ENCODE measurements at regions not wholly inside any gene's neighbourhood (a gene's known extent, or its start where the extent isn't known, plus 50 kb on each side); places are given as distances from the start of the nearest gene placed in this dataset.

DNA sequence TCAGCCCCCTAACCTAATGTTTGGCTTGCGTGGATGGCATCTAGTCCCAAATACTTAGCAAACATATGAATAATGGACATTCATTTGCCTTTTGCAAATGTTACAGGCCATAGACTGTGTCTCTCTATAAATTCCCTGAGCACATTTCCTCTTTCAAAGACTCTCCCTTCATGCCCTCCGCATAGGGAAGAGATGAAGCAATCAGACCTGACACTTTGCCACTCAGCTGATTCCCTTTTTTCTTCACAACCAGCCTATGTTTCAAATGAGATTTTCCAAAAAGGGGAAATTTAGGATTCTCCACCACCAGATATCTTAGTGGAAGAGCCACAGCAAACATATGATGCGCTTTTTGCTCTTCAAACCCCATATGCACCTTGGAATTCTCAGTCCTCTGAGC lies 453.7 kb downstream of the STK39 start:
- Histone ChIP-seq H3K9ac (ENCODE audit: control insufficient read depth, extremely low read depth, insufficient read depth, low read length) (no peak overlapping the region), H3K27me3 (ENCODE audit: control insufficient read depth, extremely low read depth, insufficient read depth, low read length) (no peaks in the 10 kb centered on the region), H3K36me3 (ENCODE audit: control insufficient read depth in 2 of 2, extremely low read depth in 1 of 2, insufficient read depth in 2 of 2, low read length in 2 of 2) (no peaks in the 10 kb centered on the region), H3K9me1 (ENCODE audit: control insufficient read depth, extremely low read depth, insufficient read depth, low read length) (no peaks in the 10 kb centered on the region), H3K4me1 (ENCODE audit: control insufficient read depth, extremely low read depth, insufficient read depth, low read length) (no peaks in the 10 kb centered on the region), H3K4me3 (ENCODE audit: control insufficient read depth in 2 of 3, extremely low read depth in 1 of 3, insufficient read depth in 2 of 3, low read depth in 1 of 3, low read length in 3 of 3) (no peak overlapping the region), H3K27ac (ENCODE audit: control insufficient read depth, insufficient read depth, low read length) (no peak overlapping the region), H3K9me3 (ENCODE audit: control insufficient read depth, low read depth, low read length) (no peaks in the 10 kb centered on the region), H3K79me2 (ENCODE audit: control insufficient read depth, insufficient read depth, low read length) (no peaks in the 10 kb centered on the region), H2AFZ (ENCODE audit: control insufficient read depth, low read length) (no peak overlapping the region), H4K20me1 (ENCODE audit: control insufficient read depth, extremely low read depth, insufficient read depth, low read length) (no peaks in the 10 kb centered on the region), H3K4me2 (ENCODE audit: control insufficient read depth, extremely low read depth, insufficient read depth, low read depth, low read length) (no peak overlapping the region)
- DNase-seq (ENCODE audit: low read depth, low spot score) (no peak), FAIRE-seq (no peak)
- dilution Hi-C loops (cut with MboI; ENCODE audit: extremely low pct_ligation_motif_present, low sequenced_read_pairs): no loop called here
- TF ChIP-seq CTCF (optimal IDR thresholded peaks at IDR 0.05 in 1 of 3, IDR thresholded peaks at IDR 0.05 in 1 of 3, conservative IDR thresholded peaks at IDR 0.05 in 1 of 3; ENCODE audit: extremely low read depth in 1 of 3, insufficient read depth in 2 of 3, low read length in 3 of 3) (no peak), EZH2 (IDR thresholded peaks at IDR 0.05; ENCODE audit: low read length) (no peak)

GRCh38 chr2:167792126-167792525 lies 455.3 kb downstream of the STK39 start:
- Histone ChIP-seq H3K9me1 (ENCODE audit: control insufficient read depth, extremely low read depth, insufficient read depth, low read length) (no peaks in the 10 kb centered on the region), H3K4me2 (ENCODE audit: control insufficient read depth, extremely low read depth, insufficient read depth, low read depth, low read length) (no peak overlapping the region), H3K79me2 (ENCODE audit: control insufficient read depth, insufficient read depth, low read length) (no peaks in the 10 kb centered on the region), H3K36me3 (ENCODE audit: control insufficient read depth in 2 of 2, extremely low read depth in 1 of 2, insufficient read depth in 2 of 2, low read length in 2 of 2) (no peaks in the 10 kb centered on the region), H3K4me3 (ENCODE audit: control insufficient read depth in 2 of 3, extremely low read depth in 1 of 3, insufficient read depth in 2 of 3, low read depth in 1 of 3, low read length in 3 of 3) (no peak overlapping the region), H2AFZ (ENCODE audit: control insufficient read depth, low read length) (no peak overlapping the region), H3K27ac (ENCODE audit: control insufficient read depth, insufficient read depth, low read length) (no peak overlapping the region), H3K4me1 (ENCODE audit: control insufficient read depth, extremely low read depth, insufficient read depth, low read length) (no peaks in the 10 kb centered on the region), H3K9ac (ENCODE audit: control insufficient read depth, extremely low read depth, insufficient read depth, low read length) (no peak overlapping the region), H3K9me3 (ENCODE audit: control insufficient read depth, low read depth, low read length) (no peaks in the 10 kb centered on the region), H3K27me3 (ENCODE audit: control insufficient read depth, extremely low read depth, insufficient read depth, low read length) (no peaks in the 10 kb centered on the region), H4K20me1 (ENCODE audit: control insufficient read depth, extremely low read depth, insufficient read depth, low read length) (no peaks in the 10 kb centered on the region)
- TF ChIP-seq CTCF (optimal IDR thresholded peaks at IDR 0.05 in 1 of 3, IDR thresholded peaks at IDR 0.05 in 1 of 3, conservative IDR thresholded peaks at IDR 0.05 in 1 of 3; ENCODE audit: extremely low read depth in 1 of 3, insufficient read depth in 2 of 3, low read length in 3 of 3) (no peak), EZH2 (IDR thresholded peaks at IDR 0.05; ENCODE audit: low read length) (no peak)
- no peak for FAIRE-seq
- DNase-seq (ENCODE audit: low read depth, low spot score): no peak
- dilution Hi-C loops (cut with MboI; ENCODE audit: extremely low pct_ligation_motif_present, low sequenced_read_pairs): no loop called here

Data from keratinocyte (primary cell).